ENCODE measurements at regions not wholly inside any gene's neighbourhood (a gene's known extent, or its start where the extent isn't known, plus 50 kb on each side); places are given as distances from the start of the nearest gene placed in this dataset.

DNA sequence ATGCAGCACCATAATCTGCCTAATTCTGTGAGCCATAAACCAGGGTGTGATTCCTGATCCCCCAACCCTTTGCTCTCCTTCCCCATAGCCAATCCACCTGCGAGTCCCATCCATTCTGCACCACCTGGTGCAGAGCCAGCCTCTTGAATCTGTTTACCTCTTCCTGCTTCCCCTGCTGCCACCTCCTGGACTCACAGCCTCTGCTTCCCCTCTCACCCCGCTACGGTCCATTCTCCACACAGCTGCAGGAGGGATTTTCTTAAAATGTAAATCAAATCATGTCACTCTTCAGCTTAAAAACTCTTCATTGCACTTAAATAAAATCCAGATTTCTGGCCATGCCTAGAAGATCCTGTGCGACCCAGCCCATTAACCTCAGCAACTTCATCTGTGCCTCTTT is 186.7 kb downstream of the FOXD2 start:
- H3K9me3 ChIP-seq = no peaks in the 10 kb centered on the region
- TF ChIP-seq, protein P1, sequence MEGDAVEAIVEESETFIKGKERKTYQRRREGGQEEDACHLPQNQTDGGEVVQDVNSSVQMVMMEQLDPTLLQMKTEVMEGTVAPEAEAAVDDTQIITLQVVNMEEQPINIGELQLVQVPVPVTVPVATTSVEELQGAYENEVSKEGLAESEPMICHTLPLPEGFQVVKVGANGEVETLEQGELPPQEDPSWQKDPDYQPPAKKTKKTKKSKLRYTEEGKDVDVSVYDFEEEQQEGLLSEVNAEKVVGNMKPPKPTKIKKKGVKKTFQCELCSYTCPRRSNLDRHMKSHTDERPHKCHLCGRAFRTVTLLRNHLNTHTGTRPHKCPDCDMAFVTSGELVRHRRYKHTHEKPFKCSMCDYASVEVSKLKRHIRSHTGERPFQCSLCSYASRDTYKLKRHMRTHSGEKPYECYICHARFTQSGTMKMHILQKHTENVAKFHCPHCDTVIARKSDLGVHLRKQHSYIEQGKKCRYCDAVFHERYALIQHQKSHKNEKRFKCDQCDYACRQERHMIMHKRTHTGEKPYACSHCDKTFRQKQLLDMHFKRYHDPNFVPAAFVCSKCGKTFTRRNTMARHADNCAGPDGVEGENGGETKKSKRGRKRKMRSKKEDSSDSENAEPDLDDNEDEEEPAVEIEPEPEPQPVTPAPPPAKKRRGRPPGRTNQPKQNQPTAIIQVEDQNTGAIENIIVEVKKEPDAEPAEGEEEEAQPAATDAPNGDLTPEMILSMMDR (IDR thresholded peaks at IDR 0.05 in 8 of 11, conservative IDR thresholded peaks at IDR 0.05 in 3 of 11) = no peak
- TF ChIP-seq POLR2A (IDR thresholded peaks at IDR 0.05) (no peak), POLR2AphosphoS5 (IDR thresholded peaks at IDR 0.05) (no peak)
- no peak overlapping the region for H3K27ac ChIP-seq
- 32 to 55% (median 42%) methylated on average over 4 of the region's 4 CpGs for WGBS, 5 donors
- H3K36me3 ChIP-seq = no peaks in the 10 kb centered on the region
- DNase-seq = no peak
- no peaks in the 10 kb centered on the region for H3K4me1 ChIP-seq
- no peaks in the 10 kb centered on the region for H3K27me3 ChIP-seq (replicated peaks in 1 of 7)
- intact Hi-C loops (cut with DNase I; ENCODE audit: low total_unique reads) = no loop called here
- no peak overlapping the region for H3K4me3 ChIP-seq

DNA sequence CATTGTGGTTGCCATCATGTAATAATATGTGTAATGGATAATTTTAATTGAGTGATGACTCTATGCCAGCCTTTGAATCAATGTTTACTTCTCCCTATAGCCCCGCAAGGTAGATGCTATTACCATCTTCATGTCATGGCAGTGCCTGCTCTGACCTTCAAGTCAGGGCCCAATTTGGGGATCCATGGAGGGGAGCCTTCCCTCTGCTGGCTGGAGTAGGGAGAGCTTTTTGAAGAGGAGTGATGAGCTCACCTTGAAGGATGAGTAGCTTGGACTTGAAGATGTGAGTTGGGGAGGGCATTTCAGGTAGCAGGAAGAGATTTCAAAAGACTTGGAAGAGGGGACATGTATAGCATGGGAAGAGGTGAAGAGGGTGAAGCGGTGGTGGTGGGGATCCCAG is 189.2 kb downstream of the FOXD2 start:
- Histone ChIP-seq H3K36me3 (no peaks in the 10 kb centered on the region), H3K9me3 (no peaks in the 10 kb centered on the region), H3K27me3 (replicated peaks in 1 of 7) (peaks cover 0 to 14% (median 0%) of the 10 kb centered on the region in 7 donors), H3K4me1 (no peaks in the 10 kb centered on the region), H3K4me3 (no peak overlapping the region), H3K27ac (no peak overlapping the region)
- WGBS, 5 donors = 87 to 96% (median 91%) methylated on average over 2 of the region's 2 CpGs
- no peak for DNase-seq
- TF ChIP-seq, protein P1 (IDR thresholded peaks at IDR 0.05 in 8 of 11, conservative IDR thresholded peaks at IDR 0.05 in 3 of 11) = no peak
- TF ChIP-seq POLR2A (IDR thresholded peaks at IDR 0.05) (no peak), POLR2AphosphoS5 (IDR thresholded peaks at IDR 0.05) (no peak)
- intact Hi-C loops (cut with DNase I; ENCODE audit: low total_unique reads) = no loop called here

DNA sequence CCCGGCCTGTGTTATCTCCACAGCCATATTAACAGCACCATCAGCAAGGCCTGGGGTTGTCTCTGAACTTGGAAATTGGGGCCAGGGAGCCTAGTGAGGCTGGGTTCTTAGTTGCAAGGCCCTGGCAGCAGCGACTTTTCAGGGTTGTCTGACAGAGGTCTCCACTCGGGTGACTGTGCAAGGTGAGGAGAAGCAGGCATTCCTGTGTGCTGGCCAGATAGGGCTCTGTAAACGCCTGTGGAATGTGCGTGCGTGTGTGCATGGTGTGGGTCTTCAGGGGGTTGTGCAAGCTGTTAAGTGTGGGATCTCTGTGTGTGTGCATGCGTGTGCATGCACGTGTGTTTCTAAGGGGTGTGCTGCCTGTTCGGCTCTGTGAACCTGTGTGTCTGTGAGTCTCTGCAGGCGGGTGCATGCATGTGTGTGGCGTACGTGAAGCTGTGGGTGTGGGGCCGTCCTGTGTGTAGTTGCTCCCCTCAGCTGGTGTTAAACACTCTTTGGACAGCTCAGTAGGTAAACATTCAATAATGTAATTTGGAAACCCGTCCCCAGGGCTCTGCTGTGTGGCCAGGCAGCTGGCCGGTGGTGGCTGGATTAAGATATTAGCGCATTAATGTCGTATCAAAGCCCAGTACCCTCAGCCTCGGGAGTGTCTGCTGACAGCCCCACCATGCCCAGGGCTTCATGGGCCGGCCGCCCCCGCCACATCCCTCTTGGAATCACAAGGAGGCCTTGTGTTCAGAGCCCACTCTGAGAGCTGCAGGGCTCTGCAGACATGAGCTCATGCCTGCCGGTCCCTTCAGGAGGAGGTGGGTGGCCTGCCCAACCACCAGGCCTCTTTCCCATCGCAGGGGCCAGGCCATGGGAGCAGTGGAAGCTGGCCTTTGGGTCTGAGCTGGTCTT is 189.9 kb downstream of the FOXD2 start:
- H3K36me3 ChIP-seq = no peaks in the 10 kb centered on the region
- no peak overlapping the region for H3K4me3 ChIP-seq
- DNase-seq = no peak
- H3K9me3 ChIP-seq = no peaks in the 10 kb centered on the region
- WGBS, 5 donors = 85 to 90% (median 89%) methylated on average over 15 to 23 of the region's 23 CpGs
- H3K4me1 ChIP-seq = no peaks in the 10 kb centered on the region
- intact Hi-C loops (cut with DNase I; ENCODE audit: low total_unique reads) = no loop called here
- no peak overlapping the region for H3K27ac ChIP-seq
- TF ChIP-seq, protein P1 (IDR thresholded peaks at IDR 0.05 in 8 of 11, conservative IDR thresholded peaks at IDR 0.05 in 3 of 11) = no peak
- no peak for TF ChIP-seq POLR2A (IDR thresholded peaks at IDR 0.05)
- TF ChIP-seq POLR2AphosphoS5 (IDR thresholded peaks at IDR 0.05) = no peak
- peaks cover 0 to 19% (median 0%) of the 10 kb centered on the region in 7 donors for H3K27me3 ChIP-seq (replicated peaks in 1 of 7)

DNA sequence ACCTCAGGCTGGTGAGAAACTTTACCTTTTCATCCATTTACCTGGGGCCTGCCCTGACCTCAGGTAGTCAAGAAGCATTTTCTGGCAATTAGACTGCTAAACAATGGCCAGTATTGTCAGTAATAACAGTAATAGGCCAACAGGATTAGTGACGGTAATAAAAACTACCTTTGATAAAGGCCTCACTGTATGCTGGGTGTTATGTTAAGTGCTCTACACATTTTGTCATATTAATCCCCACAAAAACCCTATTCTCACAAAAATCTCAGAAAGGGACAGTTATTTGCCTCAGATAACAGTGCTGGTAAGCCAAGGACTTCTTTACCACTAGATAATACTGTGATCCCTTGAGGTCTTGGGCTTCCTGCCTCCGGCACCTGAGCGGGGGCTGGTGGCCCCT is 191.4 kb downstream of the FOXD2 start:
- no peak for DNase-seq
- no peaks in the 10 kb centered on the region for H3K9me3 ChIP-seq
- intact Hi-C loops (cut with DNase I; ENCODE audit: low total_unique reads) = no loop called here
- H3K27ac ChIP-seq = no peak overlapping the region
- 89 to 94% (median 90%) methylated on average over 3 of the region's 3 CpGs for WGBS, 5 donors
- peaks cover 0 to 19% (median 0%) of the 10 kb centered on the region in 7 donors for H3K27me3 ChIP-seq (replicated peaks in 1 of 7)
- peak overlapping the region in 1 of 8 donors; percentile 1 for H3K4me3 ChIP-seq
- H3K4me1 ChIP-seq = no peaks in the 10 kb centered on the region
- no peaks in the 10 kb centered on the region for H3K36me3 ChIP-seq
- TF ChIP-seq POLR2A (IDR thresholded peaks at IDR 0.05) (no peak), POLR2AphosphoS5 (IDR thresholded peaks at IDR 0.05) (no peak)
- TF ChIP-seq, protein P1 (IDR thresholded peaks at IDR 0.05 in 8 of 11, conservative IDR thresholded peaks at IDR 0.05 in 3 of 11) = no peak
